ENCODE measurements at regions not wholly inside any gene's neighbourhood (a gene's known extent, or its start where the extent isn't known, plus 50 kb on each side); places are given as distances from the start of the nearest gene placed in this dataset.

GRCh38 chr9:96027251-96028131, 152.0 kb downstream of the ERCC6L2 start:
- TF ChIP-seq EZH2 (IDR thresholded peaks at IDR 0.05), result peak; percentile 82
- no peak for TF ChIP-seq CTCF (IDR thresholded peaks at IDR 0.05)
- TF ChIP-seq EZH2phosphoT487 (IDR thresholded peaks at IDR 0.05), result peak; percentile 59
- H3K36me3 ChIP-seq, result no peaks in the 10 kb centered on the region
- Mint-ChIP-seq H3K9me3 (peaks cover 4% of the 10 kb centered on the region), H3K4me3 (peak overlapping the region; percentile 70), H3K27ac (peak overlapping the region; percentile 66), H3K36me3 (peaks cover 7% of the 10 kb centered on the region), H3K4me1 (peaks cover 17% of the 10 kb centered on the region), H3K27me3 (ENCODE audit: insufficient read depth, low read depth) (peaks cover 27% of the 10 kb centered on the region)
- H3K27me3 ChIP-seq, result peaks cover 73% of the 10 kb centered on the region
- H3K4me2 ChIP-seq, result peak overlapping the region; percentile 86
- no peak overlapping the region for H3K27ac ChIP-seq
- no peaks in the 10 kb centered on the region for H3K9me3 ChIP-seq (ENCODE audit: low read depth)
- H3K4me3 ChIP-seq, result peak overlapping the region; percentile 45
- H4K20me1 ChIP-seq (ENCODE audit: low read depth), result no peaks in the 10 kb centered on the region
- peaks cover 7% of the 10 kb centered on the region for H3K4me1 ChIP-seq
- H2AFZ ChIP-seq (replicated peaks), result peak overlapping the region; percentile 96
- DNase-seq (ENCODE audit: low spot score), result peak; percentile 56
- no peak overlapping the region for H3K9ac ChIP-seq
- H3F3A ChIP-seq (ENCODE audit: low read depth), result peaks cover 17% of the 10 kb centered on the region
- no peaks in the 10 kb centered on the region for H3K79me2 ChIP-seq (ENCODE audit: low read depth)

- Mint-ChIP-seq H3K27me3 (ENCODE audit: insufficient read depth, low read depth) (peaks cover 29% of the 10 kb centered on the region), H3K4me1 (peaks cover 23% of the 10 kb centered on the region), H3K4me3 (peak overlapping the region; percentile 71), H3K36me3 (peaks cover 7% of the 10 kb centered on the region), H3K27ac (peak overlapping the region; percentile 31), H3K9me3 (peaks cover 4% of the 10 kb centered on the region)
- TF ChIP-seq EZH2 (IDR thresholded peaks at IDR 0.05), result no peak
- no peak for TF ChIP-seq EZH2phosphoT487 (IDR thresholded peaks at IDR 0.05)
- no peak for TF ChIP-seq CTCF (IDR thresholded peaks at IDR 0.05)
- Histone ChIP-seq H3K79me2 (ENCODE audit: low read depth) (no peaks in the 10 kb centered on the region), H2AFZ (replicated peaks) (no peak overlapping the region), H3F3A (ENCODE audit: low read depth) (peaks cover 22% of the 10 kb centered on the region), H3K9me3 (ENCODE audit: low read depth) (no peaks in the 10 kb centered on the region), H3K4me1 (peaks cover 11% of the 10 kb centered on the region), H3K36me3 (no peaks in the 10 kb centered on the region), H3K27me3 (peaks cover 80% of the 10 kb centered on the region), H4K20me1 (ENCODE audit: low read depth) (no peaks in the 10 kb centered on the region), H3K4me3 (peak overlapping the region; percentile 45), H3K27ac (no peak overlapping the region), H3K4me2 (peak overlapping the region; percentile 86), H3K9ac (no peak overlapping the region)
- DNase-seq (ENCODE audit: low spot score), result no peak
Observed at GRCh38 chr9:96026655-96027213, 151.2 kb downstream of the ERCC6L2 start.

- Histone ChIP-seq H4K20me1 (ENCODE audit: low read depth) (no peaks in the 10 kb centered on the region), H3K27ac (no peak overlapping the region), H3K4me3 (no peak overlapping the region), H3F3A (ENCODE audit: low read depth) (peaks cover 26% of the 10 kb centered on the region), H3K9ac (no peak overlapping the region), H3K4me2 (peak overlapping the region; percentile 17), H3K79me2 (ENCODE audit: low read depth) (no peaks in the 10 kb centered on the region), H2AFZ (replicated peaks) (no peak overlapping the region), H3K27me3 (peaks cover 87% of the 10 kb centered on the region), H3K4me1 (peaks cover 15% of the 10 kb centered on the region), H3K36me3 (no peaks in the 10 kb centered on the region), H3K9me3 (ENCODE audit: low read depth) (no peaks in the 10 kb centered on the region)
- peak overlapping the region; percentile 71 for H3K4me3 Mint-ChIP-seq
- peaks cover 4% of the 10 kb centered on the region for H3K9me3 Mint-ChIP-seq
- TF ChIP-seq EZH2 (IDR thresholded peaks at IDR 0.05) (no peak), CTCF (IDR thresholded peaks at IDR 0.05) (peak; percentile 75), EZH2phosphoT487 (IDR thresholded peaks at IDR 0.05) (no peak)
- peak; percentile 79 for DNase-seq (ENCODE audit: low spot score)
- H3K4me1 Mint-ChIP-seq, result peaks cover 23% of the 10 kb centered on the region
- no peak overlapping the region for H3K27ac Mint-ChIP-seq
- H3K36me3 Mint-ChIP-seq, result peaks cover 7% of the 10 kb centered on the region
- peaks cover 29% of the 10 kb centered on the region for H3K27me3 Mint-ChIP-seq (ENCODE audit: insufficient read depth, low read depth)
Observed at GRCh38 chr9:96025995-96026602, 150.6 kb downstream of the ERCC6L2 start.
